IgD-negative memory B cell (primary cell): ENCODE measurements at regions not wholly inside any gene's neighbourhood (a gene's known extent, or its start where the extent isn't known, plus 50 kb on each side); places are given as distances from the start of the nearest gene placed in this dataset.
"Not testable (repeated sequence)": the region's sequence is repeated elsewhere in the genome, so short reads cannot be mapped to it uniquely, and the experiment has no call there.

ENCODE experiments used
- H3K27ac Mint-ChIP-seq, 3 donors: one replicate each; pipeline ENCODE4 v1.8.0; 2020 to 2022; ENCODE audit warnings: mild to moderate bottlenecking in 3 of 3, mixed read lengths in 3 of 3, moderate library complexity in 1 of 3
- H3K27me3 Mint-ChIP-seq: one replicate; pipeline ENCODE4 v1.8.0; 2021; ENCODE audit warnings: mixed read lengths
- H3K36me3 Mint-ChIP-seq: one replicate; pipeline ENCODE4 v1.8.0; 2020; ENCODE audit warnings: mild to moderate bottlenecking, mixed read lengths
- H3K4me1 Mint-ChIP-seq, 3 donors: one replicate each; pipeline ENCODE4 v1.8.0; 2020 to 2022; ENCODE audit warnings: mixed read lengths in 3 of 3, mild to moderate bottlenecking in 1 of 3
- H3K4me3 Mint-ChIP-seq, 4 donors: one replicate each; pipeline ENCODE4 v1.8.0; 2020 to 2022; ENCODE audit warnings: mild to moderate bottlenecking in 4 of 4, mixed read lengths in 4 of 4, moderate library complexity in 3 of 4
- H3K9me3 Mint-ChIP-seq, 3 donors: one replicate each; pipeline ENCODE4 v1.8.0; 2020 to 2021; ENCODE audit warnings: mixed read lengths in 3 of 3, mild to moderate bottlenecking in 1 of 3

GRCh38 chr2:223488814-223489213, 113.3 kb downstream of the SCG2 start:
- H3K27ac Mint-ChIP-seq = no peak overlapping the region

GRCh38 chr2:223494496-223494895, 107.7 kb downstream of the SCG2 start:
- H3K9me3 Mint-ChIP-seq = peaks cover 0 to 4% (median 1%) of the 10 kb centered on the region in 3 donors
- no peak overlapping the region for H3K4me3 Mint-ChIP-seq
- H3K27ac Mint-ChIP-seq = no peak overlapping the region
- H3K4me1 Mint-ChIP-seq = no peaks in the 10 kb centered on the region
- H3K36me3 Mint-ChIP-seq = no peaks in the 10 kb centered on the region
- H3K27me3 Mint-ChIP-seq = no peaks in the 10 kb centered on the region

More at GRCh38 chr2:223488814-223489213, 113.3 kb downstream of the SCG2 start:
- H3K36me3 Mint-ChIP-seq = no peaks in the 10 kb centered on the region
- peaks cover 0 to 4% (median 1%) of the 10 kb centered on the region in 3 donors for H3K9me3 Mint-ChIP-seq
- H3K4me1 Mint-ChIP-seq = no peaks in the 10 kb centered on the region
- H3K4me3 Mint-ChIP-seq = no peak overlapping the region
- H3K27me3 Mint-ChIP-seq = no peaks in the 10 kb centered on the region

- Mint-ChIP-seq H3K36me3 (no peaks in the 10 kb centered on the region), H3K27ac (no peak overlapping the region), H3K27me3 (no peaks in the 10 kb centered on the region), H3K9me3 (peaks cover 0 to 4% (median 1%) of the 10 kb centered on the region in 3 donors), H3K4me1 (no peaks in the 10 kb centered on the region), H3K4me3 (no peak overlapping the region)
These were observed 107.2 kb downstream of the SCG2 start for GRCh38 chr2:223494942-223495341.

- H3K27ac Mint-ChIP-seq, H3K27me3 Mint-ChIP-seq, H3K36me3 Mint-ChIP-seq, H3K4me1 Mint-ChIP-seq, H3K4me3 Mint-ChIP-seq, H3K9me3 Mint-ChIP-seq: not testable (repeated sequence)
These were observed 105.3 kb downstream of the SCG2 start for GRCh38 chr2:223496853-223497252.

- Mint-ChIP-seq H3K27ac (no peak overlapping the region), H3K9me3 (peaks cover 0 to 3% (median 0%) of the 10 kb centered on the region in 3 donors), H3K36me3 (no peaks in the 10 kb centered on the region), H3K4me3 (peak overlapping the region in 1 of 4 donors; percentile 5), H3K27me3 (peaks cover 2% of the 10 kb centered on the region), H3K4me1 (no peaks in the 10 kb centered on the region)
These were observed 101.5 kb downstream of the SCG2 start for GRCh38 chr2:223500709-223501108.

GRCh38 chr2:223501641-223502040, 100.5 kb downstream of the SCG2 start:
- no peak overlapping the region for H3K4me3 Mint-ChIP-seq
- H3K4me1 Mint-ChIP-seq = no peaks in the 10 kb centered on the region
- peaks cover 0 to 3% (median 0%) of the 10 kb centered on the region in 3 donors for H3K9me3 Mint-ChIP-seq

GRCh38 chr2:223503746-223504145, 98.4 kb downstream of the SCG2 start:
- Mint-ChIP-seq H3K9me3 (peaks cover 0 to 3% (median 0%) of the 10 kb centered on the region in 3 donors), H3K36me3 (no peaks in the 10 kb centered on the region), H3K27ac (no peak overlapping the region), H3K4me1 (no peaks in the 10 kb centered on the region), H3K27me3 (peaks cover 2% of the 10 kb centered on the region), H3K4me3 (no peak overlapping the region)

More at GRCh38 chr2:223501641-223502040, 100.5 kb downstream of the SCG2 start:
- H3K36me3 Mint-ChIP-seq = no peaks in the 10 kb centered on the region
- no peak overlapping the region for H3K27ac Mint-ChIP-seq
- H3K27me3 Mint-ChIP-seq = peaks cover 2% of the 10 kb centered on the region

- Mint-ChIP-seq H3K4me1 (no peaks in the 10 kb centered on the region), H3K9me3 (no peaks in the 10 kb centered on the region), H3K4me3 (no peak overlapping the region), H3K27me3 (peaks cover 2% of the 10 kb centered on the region), H3K36me3 (no peaks in the 10 kb centered on the region), H3K27ac (no peak overlapping the region)
These were observed 93.8 kb downstream of the SCG2 start for GRCh38 chr2:223508372-223508771.

- H3K27me3 Mint-ChIP-seq = no peaks in the 10 kb centered on the region
- no peaks in the 10 kb centered on the region for H3K36me3 Mint-ChIP-seq
- no peak overlapping the region for H3K27ac Mint-ChIP-seq
- H3K4me3 Mint-ChIP-seq = no peak overlapping the region
- no peaks in the 10 kb centered on the region for H3K4me1 Mint-ChIP-seq
- H3K9me3 Mint-ChIP-seq = no peaks in the 10 kb centered on the region
These were observed 91.4 kb downstream of the SCG2 start for GRCh38 chr2:223510713-223511112.

- Mint-ChIP-seq H3K27me3 (no peaks in the 10 kb centered on the region), H3K4me3 (no peak overlapping the region), H3K9me3 (no peaks in the 10 kb centered on the region), H3K36me3 (no peaks in the 10 kb centered on the region), H3K27ac (no peak overlapping the region), H3K4me1 (no peaks in the 10 kb centered on the region)
These were observed 91.0 kb downstream of the SCG2 start for GRCh38 chr2:223511168-223511567.

GRCh38 chr2:223513771-223514455, 88.2 kb downstream of the SCG2 start:
- Mint-ChIP-seq H3K4me3 (no peak overlapping the region), H3K27ac (no peak overlapping the region), H3K4me1 (no peaks in the 10 kb centered on the region), H3K36me3 (no peaks in the 10 kb centered on the region), H3K27me3 (no peaks in the 10 kb centered on the region), H3K9me3 (no peaks in the 10 kb centered on the region)

- Mint-ChIP-seq H3K4me1 (no peaks in the 10 kb centered on the region), H3K27ac (no peak overlapping the region), H3K4me3 (no peak overlapping the region), H3K9me3 (no peaks in the 10 kb centered on the region), H3K27me3 (no peaks in the 10 kb centered on the region), H3K36me3 (no peaks in the 10 kb centered on the region)
These were observed 82.7 kb downstream of the SCG2 start for GRCh38 chr2:223519471-223519870.

- Mint-ChIP-seq H3K27me3 (no peaks in the 10 kb centered on the region), H3K9me3 (peaks cover 0 to 4% (median 0%) of the 10 kb centered on the region in 3 donors), H3K36me3 (no peaks in the 10 kb centered on the region), H3K4me3 (no peak overlapping the region), H3K27ac (no peak overlapping the region), H3K4me1 (no peaks in the 10 kb centered on the region)
These were observed 79.4 kb downstream of the SCG2 start for GRCh38 chr2:223522796-223523195.

- H3K4me3 Mint-ChIP-seq = no peak overlapping the region
- peaks cover 2% of the 10 kb centered on the region for H3K27me3 Mint-ChIP-seq
- H3K36me3 Mint-ChIP-seq = no peaks in the 10 kb centered on the region
- H3K4me1 Mint-ChIP-seq = no peaks in the 10 kb centered on the region
- H3K9me3 Mint-ChIP-seq = peaks cover 0 to 6% (median 0%) of the 10 kb centered on the region in 3 donors
- H3K27ac Mint-ChIP-seq = no peak overlapping the region
These were observed 78.6 kb downstream of the SCG2 start for GRCh38 chr2:223523551-223524001.

- Mint-ChIP-seq H3K27me3 (peaks cover 2% of the 10 kb centered on the region), H3K9me3 (peaks cover 0 to 6% (median 0%) of the 10 kb centered on the region in 3 donors), H3K27ac (no peak overlapping the region), H3K4me3 (no peak overlapping the region), H3K4me1 (no peaks in the 10 kb centered on the region), H3K36me3 (no peaks in the 10 kb centered on the region)
These were observed 78.1 kb downstream of the SCG2 start for GRCh38 chr2:223524066-223524465.

- H3K4me1 Mint-ChIP-seq = no peaks in the 10 kb centered on the region
- no peaks in the 10 kb centered on the region for H3K36me3 Mint-ChIP-seq
- peaks cover 2% of the 10 kb centered on the region for H3K27me3 Mint-ChIP-seq
These were observed 76.1 kb downstream of the SCG2 start for GRCh38 chr2:223526106-223526505.

More at GRCh38 chr2:223526106-223526505, 76.1 kb downstream of the SCG2 start:
- H3K4me3 Mint-ChIP-seq = no peak overlapping the region
- no peak overlapping the region for H3K27ac Mint-ChIP-seq
- H3K9me3 Mint-ChIP-seq = peaks cover 0 to 6% (median 0%) of the 10 kb centered on the region in 3 donors
